Skin epidermis (tissue), 12 donors: ENCODE measurements at regions not wholly inside any gene's neighbourhood (a gene's known extent, or its start where the extent isn't known, plus 50 kb on each side); places are given as distances from the start of the nearest gene placed in this dataset.

Experiments
- H3K27ac ChIP-seq, 21 experiments: fragments of 200-600 bp; sonication (generic) in 11 of 21; one replicate each; pipeline ENCODE4 v1.5.0; 2020; ENCODE audit warnings: mild to moderate bottlenecking in 3 of 21, inconsistent platforms in 2 of 21, moderate library complexity in 2 of 21
- H3K4me3 ChIP-seq, 7 experiments: fragments of 200-600 bp; sonication (generic) in 2 of 7; one replicate each; pipeline ENCODE4 v1.5.0; 2020; ENCODE audit warnings: inconsistent platforms in 2 of 7, mild to moderate bottlenecking in 2 of 7, moderate library complexity in 1 of 7

- Histone ChIP-seq H3K4me3 (no peak overlapping the region), H3K27ac (no peak overlapping the region)
Observed at GRCh38 chr9:124205686-124206352, 51.9 kb upstream of the NEK6 start.

GRCh38 chr9:124206391-124206790 lies 51.4 kb upstream of the NEK6 start:
- H3K4me3 ChIP-seq: no peak overlapping the region
- no peak overlapping the region for H3K27ac ChIP-seq
